ENCODE measurements at regions not wholly inside any gene's neighbourhood (a gene's known extent, or its start where the extent isn't known, plus 50 kb on each side); places are given as distances from the start of the nearest gene placed in this dataset.
A peak's percentile ranks its signal among the peaks of the same experiment; 100 is the strongest.
"Not testable (repeated sequence)": the region's sequence is repeated elsewhere in the genome, so short reads cannot be mapped to it uniquely, and the experiment has no call there.

DNA sequence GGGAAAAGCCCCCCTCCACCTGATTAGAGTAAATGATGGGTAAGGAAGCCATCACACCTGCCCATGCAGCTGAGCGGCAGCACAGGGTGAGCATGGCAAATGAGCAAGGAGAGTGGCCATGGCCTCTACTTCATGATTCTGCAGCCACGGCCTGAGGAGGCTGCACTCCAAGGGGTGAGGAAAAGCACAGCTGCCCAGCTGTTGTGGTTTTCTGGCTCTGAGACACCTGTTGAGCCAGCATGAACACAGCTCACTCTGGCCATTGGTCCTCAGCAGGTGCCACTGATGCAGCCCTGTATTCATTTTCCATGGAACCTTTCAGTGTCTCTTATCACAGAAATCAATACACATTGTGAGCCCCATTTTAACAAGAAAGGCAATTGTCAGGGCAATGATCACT lies 707.2 kb downstream of the AACS start:
- DNase-seq (ENCODE audit: low read depth in 2 of 2), result no peak

DNA sequence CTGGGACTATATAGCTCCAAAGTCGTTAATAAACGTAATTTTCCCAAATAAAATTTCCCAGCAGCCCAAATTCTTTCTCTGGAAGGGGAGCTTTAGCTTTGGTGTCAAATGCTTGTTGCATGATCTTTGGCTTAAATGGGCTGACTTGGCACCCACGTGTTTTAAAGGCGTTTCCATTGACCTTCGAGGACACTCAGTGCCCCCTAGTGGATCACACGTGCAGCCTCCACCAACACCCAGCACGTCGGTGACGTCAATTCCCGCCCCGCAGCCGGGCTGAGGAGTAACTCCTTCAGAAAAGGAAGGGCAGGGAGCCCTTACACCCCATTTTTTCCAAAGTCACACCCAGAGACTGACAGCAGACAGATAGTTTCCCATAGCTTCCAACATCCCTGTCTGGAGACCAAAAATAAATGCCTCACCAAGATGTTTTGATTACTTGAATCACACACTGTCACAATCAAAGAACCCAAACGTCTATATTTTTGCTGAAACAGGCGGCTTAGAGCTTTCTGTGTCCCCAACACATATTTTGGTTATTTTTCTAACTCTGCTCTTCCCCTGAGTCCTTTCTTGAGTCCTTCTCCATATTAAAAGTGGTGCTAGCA lies 707.9 kb downstream of the AACS start:
- DNase-seq (ENCODE audit: low read depth in 2 of 2), result peak in 1 of 2 donors; percentile 1

- no peak for DNase-seq (ENCODE audit: low read depth in 2 of 2)
Measured at GRCh38 chr12:125775507-125775906, 710.3 kb downstream of the AACS start.

- no peak for DNase-seq (ENCODE audit: low read depth in 2 of 2)
Measured at GRCh38 chr12:125776212-125776611, 711.0 kb downstream of the AACS start.

DNA sequence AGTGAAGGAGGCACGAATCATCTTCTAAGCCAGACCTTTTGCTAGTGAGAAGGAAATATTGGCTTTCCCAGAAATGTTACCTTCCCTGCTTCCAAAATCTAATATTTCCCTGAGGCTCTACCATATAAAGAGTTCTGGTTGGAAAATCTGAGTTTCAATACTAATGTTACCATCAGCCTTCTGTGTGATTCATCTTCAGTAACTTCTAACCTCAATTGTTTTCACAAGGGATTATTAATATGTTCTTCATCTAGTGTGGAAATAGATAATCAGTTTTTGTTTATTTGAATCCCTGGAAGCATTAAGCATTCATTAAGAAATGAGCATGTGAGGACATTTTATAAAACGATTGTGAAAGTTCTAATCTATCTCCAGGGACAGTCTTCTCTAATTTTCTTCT lies 720.9 kb downstream of the AACS start:
- DNase-seq (ENCODE audit: low read depth in 2 of 2), result no peak

- no peak for DNase-seq (ENCODE audit: low read depth in 2 of 2)
Measured at GRCh38 chr12:125794401-125794800, 729.2 kb downstream of the AACS start.

DNA sequence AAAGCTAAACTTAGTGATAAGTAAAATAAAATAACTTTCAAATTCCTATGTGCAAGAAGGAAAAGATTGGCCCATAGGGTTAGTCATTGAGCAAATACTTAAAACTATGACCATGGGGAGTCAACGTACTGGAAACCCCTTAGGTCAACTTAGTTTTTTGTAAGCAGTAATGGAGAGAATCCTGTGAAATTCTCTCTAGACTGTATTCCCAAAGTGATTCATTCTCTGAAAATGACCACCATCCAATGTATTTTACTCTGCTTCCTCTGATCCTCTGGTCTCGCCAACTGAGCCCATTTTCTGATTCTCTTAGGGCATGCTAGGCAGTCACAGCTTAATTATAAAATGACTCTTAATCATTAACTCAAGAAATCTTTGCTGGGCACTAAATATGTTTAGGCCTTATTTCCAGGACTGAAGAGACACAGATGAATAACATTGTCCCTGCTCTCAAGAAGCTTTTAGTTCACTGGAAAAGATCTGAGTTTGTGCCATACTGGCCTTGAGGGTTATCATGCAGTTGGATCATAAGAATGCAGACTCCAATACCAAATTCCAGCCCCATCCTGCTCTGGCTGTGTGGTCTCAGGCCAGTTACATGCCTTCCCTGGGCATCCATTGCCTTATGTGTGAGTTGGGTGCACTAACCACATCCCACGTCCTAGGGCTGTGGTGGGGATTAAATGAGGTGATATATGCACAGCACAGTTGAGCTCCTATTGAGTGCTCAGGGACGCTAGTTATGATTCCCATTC lies 732.4 kb downstream of the AACS start:
- no peak for DNase-seq (ENCODE audit: low read depth in 2 of 2)

- DNase-seq (ENCODE audit: low read depth in 2 of 2), result no peak
Measured at GRCh38 chr12:125804660-125805059, 739.4 kb downstream of the AACS start.

- DNase-seq (ENCODE audit: low read depth in 2 of 2), result no peak
Measured at GRCh38 chr12:125824276-125824675, 759.0 kb downstream of the AACS start.

DNA sequence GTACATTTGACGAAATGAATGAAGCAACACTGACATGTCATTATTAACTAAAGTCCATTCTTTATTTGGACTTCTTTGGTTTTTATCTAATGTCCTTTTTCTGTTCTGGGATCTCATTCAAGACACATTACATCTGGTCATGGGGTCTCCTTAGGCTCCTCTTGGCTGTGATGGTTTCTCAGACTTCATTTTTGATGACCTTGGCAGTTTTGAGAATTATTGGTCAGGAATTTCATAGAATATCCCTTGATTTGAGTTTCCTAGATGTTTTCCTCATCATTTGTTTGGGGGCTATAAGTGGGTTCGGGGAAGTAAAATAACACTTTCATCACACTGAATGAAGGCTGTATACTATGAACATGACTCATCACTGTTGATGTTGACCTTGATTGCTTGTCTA lies 770.6 kb downstream of the AACS start:
- no peak for DNase-seq (ENCODE audit: low read depth in 2 of 2)

GRCh38 chr12:125836647-125837046 lies 771.4 kb downstream of the AACS start:
- DNase-seq (ENCODE audit: low read depth in 2 of 2), result no peak

- no peak for DNase-seq (ENCODE audit: low read depth in 2 of 2)
Measured at GRCh38 chr12:125841332-125841731, 776.1 kb downstream of the AACS start.

DNA sequence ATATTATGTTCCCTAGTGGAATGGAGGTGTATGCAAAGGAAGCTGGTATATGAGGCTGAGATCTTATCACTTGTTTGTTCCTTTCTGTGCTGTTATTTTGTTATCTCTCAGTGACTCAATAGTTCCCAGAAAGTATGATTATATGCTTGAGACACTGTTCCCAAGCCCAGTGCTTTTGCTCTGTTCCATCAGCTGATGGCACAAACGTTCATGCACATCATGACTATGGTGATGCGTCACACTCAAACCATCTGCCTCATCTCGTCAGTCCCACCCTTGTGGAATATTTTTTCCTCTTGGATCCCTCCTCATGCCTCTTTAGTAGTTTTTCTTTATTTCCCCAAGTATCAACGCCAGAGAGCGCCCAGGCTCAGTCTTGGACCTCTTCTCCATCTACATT lies 786.9 kb downstream of the AACS start:
- DNase-seq (ENCODE audit: low read depth in 2 of 2), result no peak

- no peak for DNase-seq (ENCODE audit: low read depth in 2 of 2)
Measured at GRCh38 chr12:125852679-125853078, 787.4 kb downstream of the AACS start.

DNA sequence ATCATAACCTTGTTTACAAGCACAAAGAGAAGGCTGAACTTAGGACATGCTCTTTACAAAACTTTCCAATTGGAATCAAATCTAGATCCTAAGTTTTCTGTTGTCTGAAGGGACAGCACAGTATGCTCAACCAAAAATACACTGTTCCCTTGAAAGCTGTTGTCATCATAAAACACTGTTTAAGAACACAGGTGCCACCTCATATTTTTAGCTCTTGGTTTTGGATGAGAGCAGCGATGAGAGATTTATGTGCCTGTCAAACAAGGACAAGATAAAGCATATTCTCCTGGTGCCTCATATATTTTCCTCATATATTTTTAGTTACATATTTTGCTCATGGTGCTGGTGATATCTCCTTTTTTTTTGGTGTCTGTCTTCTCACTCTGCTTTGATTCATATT lies 788.4 kb downstream of the AACS start:
- no peak for DNase-seq (ENCODE audit: low read depth in 2 of 2)

DNA sequence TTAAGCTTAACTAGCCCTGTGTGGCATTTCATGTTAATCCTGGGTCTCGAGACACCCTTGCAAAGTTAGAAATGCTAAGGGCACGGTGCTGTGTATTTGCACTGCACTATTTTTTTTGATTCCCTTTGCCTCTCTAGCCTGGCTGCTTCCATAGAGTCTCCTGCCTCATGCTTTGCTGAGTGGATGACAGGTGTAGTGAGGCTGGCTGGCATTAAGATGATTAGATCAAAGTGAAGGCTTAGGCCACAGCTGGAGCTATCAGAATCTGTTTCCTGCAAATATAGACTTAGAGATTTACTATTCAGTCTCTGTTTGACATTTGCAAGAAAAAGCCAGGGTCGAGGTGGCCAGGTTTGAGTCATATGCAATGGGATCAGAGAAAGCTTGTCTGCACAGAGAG lies 791.1 kb downstream of the AACS start:
- no peak for DNase-seq (ENCODE audit: low read depth in 2 of 2)

GRCh38 chr12:125856896-125857295 lies 791.7 kb downstream of the AACS start:
- no peak for DNase-seq (ENCODE audit: low read depth in 2 of 2)

- DNase-seq (ENCODE audit: low read depth in 2 of 2), result no peak
Measured at GRCh38 chr12:125860672-125861288, 795.5 kb downstream of the AACS start.

- DNase-seq (ENCODE audit: low read depth in 2 of 2), result no peak
Measured at GRCh38 chr12:125861299-125862281, 796.4 kb downstream of the AACS start.

- DNase-seq (ENCODE audit: low read depth in 2 of 2), result not testable (repeated sequence)
Measured at GRCh38 chr12:125865236-125865635, 800.0 kb downstream of the AACS start.

GRCh38 chr12:125871811-125872594 lies 806.8 kb downstream of the AACS start:
- no peak for DNase-seq (ENCODE audit: low read depth in 2 of 2)

Data from activated CD4-positive, alpha-beta T cell treated with anti-CD3 and anti-CD28 coated beads for 24 hours (primary cell).